ENCODE measurements at regions not wholly inside any gene's neighbourhood (a gene's known extent, or its start where the extent isn't known, plus 50 kb on each side); places are given as distances from the start of the nearest gene placed in this dataset.

GRCh38 chr22:25377699-25378098, 158.3 kb downstream of the CRYBB2 start:
- Mint-ChIP-seq H3K36me3 (peaks cover 27% of the 10 kb centered on the region), H3K27ac (no peak overlapping the region), H3K27me3 (no peaks in the 10 kb centered on the region), H3K9me3 (no peaks in the 10 kb centered on the region), H3K4me1 (ENCODE audit: unreplicated experiment) (no peaks in the 10 kb centered on the region), H3K4me3 (no peak overlapping the region)
- no peak for TF ChIP-seq CTCF (conservative IDR thresholded peaks at IDR 0.05)
- no peak for DNase-seq (ENCODE audit: extremely low spot score, unreplicated experiment)

GRCh38 chr22:25380122-25380747, 160.8 kb downstream of the CRYBB2 start:
- Mint-ChIP-seq H3K36me3 (peaks cover 21% of the 10 kb centered on the region), H3K4me3 (no peak overlapping the region), H3K27ac (no peak overlapping the region), H3K4me1 (ENCODE audit: unreplicated experiment) (peaks cover 5% of the 10 kb centered on the region), H3K9me3 (no peaks in the 10 kb centered on the region), H3K27me3 (no peaks in the 10 kb centered on the region)
- no peak for TF ChIP-seq CTCF (conservative IDR thresholded peaks at IDR 0.05)
- DNase-seq (ENCODE audit: extremely low spot score, unreplicated experiment), result no peak

GRCh38 chr22:25382762-25383161, 163.3 kb downstream of the CRYBB2 start:
- peaks cover 9% of the 10 kb centered on the region for H3K36me3 Mint-ChIP-seq
- H3K9me3 Mint-ChIP-seq, result no peaks in the 10 kb centered on the region
- no peak for TF ChIP-seq CTCF (conservative IDR thresholded peaks at IDR 0.05)
- no peaks in the 10 kb centered on the region for H3K27me3 Mint-ChIP-seq
- no peak overlapping the region for H3K27ac Mint-ChIP-seq
- H3K4me3 Mint-ChIP-seq, result no peak overlapping the region
- H3K4me1 Mint-ChIP-seq (ENCODE audit: unreplicated experiment), result peaks cover 25% of the 10 kb centered on the region
- no peak for DNase-seq (ENCODE audit: extremely low spot score, unreplicated experiment)

GRCh38 chr22:25383278-25383820, 163.9 kb downstream of the CRYBB2 start:
- H3K27me3 Mint-ChIP-seq, result no peaks in the 10 kb centered on the region
- no peak overlapping the region for H3K27ac Mint-ChIP-seq
- H3K4me3 Mint-ChIP-seq, result no peak overlapping the region
- no peaks in the 10 kb centered on the region for H3K9me3 Mint-ChIP-seq
- H3K36me3 Mint-ChIP-seq, result peaks cover 9% of the 10 kb centered on the region
- no peak for DNase-seq (ENCODE audit: extremely low spot score, unreplicated experiment)
- no peak for TF ChIP-seq CTCF (conservative IDR thresholded peaks at IDR 0.05)
- H3K4me1 Mint-ChIP-seq (ENCODE audit: unreplicated experiment), result peaks cover 30% of the 10 kb centered on the region

- H3K4me3 Mint-ChIP-seq, result no peak overlapping the region
- DNase-seq (ENCODE audit: extremely low spot score, unreplicated experiment), result no peak
- H3K4me1 Mint-ChIP-seq (ENCODE audit: unreplicated experiment), result peaks cover 35% of the 10 kb centered on the region
- peaks cover 9% of the 10 kb centered on the region for H3K36me3 Mint-ChIP-seq
- no peaks in the 10 kb centered on the region for H3K27me3 Mint-ChIP-seq
- H3K9me3 Mint-ChIP-seq, result no peaks in the 10 kb centered on the region
- TF ChIP-seq CTCF (conservative IDR thresholded peaks at IDR 0.05), result no peak
- H3K27ac Mint-ChIP-seq, result peak overlapping the region; percentile 39
Measured at GRCh38 chr22:25383892-25384291, 164.5 kb downstream of the CRYBB2 start.
